OCI-LY7 (cell line): ENCODE measurements at regions not wholly inside any gene's neighbourhood (a gene's known extent, or its start where the extent isn't known, plus 50 kb on each side); places are given as distances from the start of the nearest gene placed in this dataset.

ENCODE experiments used
- BruUV-seq: library from RNA; stranded (reverse); fragments of 400-500 nt; replicated peaks from 2 replicates; lab custom pipeline; 2021; lab: Mats Ljungman, UMichigan
- CTCF ChIA-PET: fragments of 300-600 bp; sonication (Branson Sonifier 250); formaldehyde crosslinking; loops from one replicate; lab custom pipeline; 2022; ENCODE audit warnings: antibody characterized with exemption; ENCODE audit not compliant: unreplicated experiment; lab: Charles Lee
- POLR2A ChIA-PET: fragments of 300-600 bp; sonication (Branson Sonifier 250); formaldehyde crosslinking; loops from one replicate; lab custom pipeline; 2022; ENCODE audit warnings: antibody characterized with exemption; lab: Charles Lee
- DNase-seq: peaks from one replicate; pipeline ENCODE4 v3.0.0-alpha.2; 2015; ENCODE audit warnings: low spot score
- H2AFZ ChIP-seq: fragments of 200-600 bp; sonication (generic), shearing (Covaris generic); 2 replicates; pipeline ENCODE4 v1.6.1; 2014; ENCODE audit warnings: mild to moderate bottlenecking, antibody characterized with exemption, low read length, moderate library complexity
- H3K27ac ChIP-seq: fragments of 200-600 bp; sonication (generic); 2 replicates; pipeline ENCODE4 v1.5.1; 2014; ENCODE audit warnings: mixed run types, low read depth, mild to moderate bottlenecking, moderate library complexity, low read length, inconsistent platforms; ENCODE audit not compliant: poor library complexity, severe bottlenecking
- H3K36me3 ChIP-seq: fragments of 200-600 bp; sonication (generic); 2 replicates; pipeline ENCODE4 v1.6.1; 2014; ENCODE audit warnings: mild to moderate bottlenecking, antibody characterized with exemption, low read length, moderate library complexity, mixed read lengths; ENCODE audit not compliant: insufficient read depth
- H3K4me1 ChIP-seq: fragments of 200-600 bp; sonication (generic); 2 replicates; pipeline ENCODE4 v1.5.1; 2014; ENCODE audit warnings: mild to moderate bottlenecking, low read length; ENCODE audit not compliant: insufficient read depth, poor library complexity, severe bottlenecking
- H3K4me2 ChIP-seq: fragments of 200-600 bp; sonication (generic); 2 replicates; pipeline ENCODE4 v1.6.1; 2014; ENCODE audit warnings: mild to moderate bottlenecking, low read length
- H3K4me3 ChIP-seq: fragments of 200-600 bp; sonication (generic); 2 replicates; pipeline ENCODE4 v1.5.1; 2014; ENCODE audit warnings: mild to moderate bottlenecking, low read depth, low read length; ENCODE audit not compliant: poor library complexity, severe bottlenecking
- H3K79me2 ChIP-seq: fragments of 200-600 bp; sonication (generic); 2 replicates; pipeline ENCODE4 v1.6.1; 2016; ENCODE audit warnings: low read depth, mild to moderate bottlenecking, low read length, moderate library complexity, mixed read lengths; ENCODE audit not compliant: insufficient read depth
- H3K9me2 ChIP-seq: fragments of 200-600 bp; sonication (generic); 2 replicates; pipeline ENCODE4 v1.6.1; 2016; ENCODE audit warnings: mild to moderate bottlenecking, low read length, mixed read lengths; ENCODE audit not compliant: insufficient read depth
- H3K9me3 ChIP-seq: fragments of 200-600 bp; sonication (generic); 2 replicates; pipeline ENCODE4 v1.6.1; 2014; ENCODE audit warnings: mild to moderate bottlenecking, mixed run types, low read length, mixed read lengths
- H4K20me1 ChIP-seq: fragments of 200-600 bp; sonication (generic); 2 replicates; pipeline ENCODE4 v1.6.1; 2014; ENCODE audit warnings: mild to moderate bottlenecking, antibody characterized with exemption, low read length, moderate library complexity, mixed read lengths; ENCODE audit not compliant: insufficient read depth
- EZH2phosphoT487 ChIP-seq: fragments of 200-600 bp; sonication (generic); IDR thresholded peaks from 2 replicates; pipeline ENCODE4 v1.6.1; 2018; ENCODE audit warnings: low read depth, borderline replicate concordance, mild to moderate bottlenecking, mixed run types, antibody characterized with exemption, low read length, moderate library complexity, mixed read lengths
- intact Hi-C: fragments of 100-400 bp; cut with micrococcal nuclease; formaldehyde crosslinking; loops from one replicate; pipeline ENCODE4 v1.10.0; 2022; ENCODE audit not compliant: unreplicated experiment
- TF ChIP-seq, protein P1 (sequence below): fragments of 200-600 bp; sonication (generic); conservative IDR thresholded peaks from 2 replicates; pipeline ENCODE4 v1.5.1; 2014; ENCODE audit warnings: mild to moderate bottlenecking, antibody characterized with exemption, low read length, moderate library complexity, mixed read lengths

DNA sequence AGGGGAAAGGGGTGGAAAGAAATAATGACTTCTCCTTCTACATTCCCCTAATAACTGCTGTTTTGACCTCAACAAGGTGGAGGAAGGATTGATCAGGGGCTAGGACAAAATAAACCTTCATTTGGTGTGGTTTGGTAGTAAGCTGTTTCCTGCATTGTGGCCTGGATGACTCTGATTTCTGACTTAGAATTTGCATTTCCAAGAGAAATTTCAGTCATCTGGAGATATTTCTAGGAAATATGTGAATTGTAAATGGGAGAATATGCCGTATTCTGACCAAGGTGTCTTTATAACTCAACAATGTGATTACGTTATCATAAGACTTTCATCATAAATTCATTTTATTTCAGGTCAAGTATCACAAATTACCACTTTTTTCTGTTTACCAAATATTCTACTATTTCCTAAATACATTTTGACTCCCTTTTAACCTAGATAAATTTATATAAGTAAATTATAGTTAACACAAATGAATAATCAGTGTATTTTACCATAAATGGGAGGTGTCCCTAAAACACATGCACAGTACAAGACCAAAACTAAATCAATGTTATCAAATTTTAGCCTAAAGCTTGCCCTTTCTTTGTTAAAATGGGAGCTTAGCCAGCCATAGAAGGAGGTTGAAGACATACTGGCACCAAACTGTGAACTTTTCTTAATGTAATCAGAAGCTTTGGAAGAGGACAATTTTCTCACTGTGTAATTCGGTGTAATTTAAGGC is 828.8 kb downstream of the TMTC2 start:
- no peak overlapping the region for H2AFZ ChIP-seq
- H4K20me1 ChIP-seq: no peaks in the 10 kb centered on the region
- CTCF ChIA-PET: no interaction called here
- H3K4me3 ChIP-seq: no peak overlapping the region
- no TSS peak for BruUV-seq
- POLR2A ChIA-PET: no interaction called here
- H3K36me3 ChIP-seq: no peaks in the 10 kb centered on the region
- H3K9me2 ChIP-seq: no peaks in the 10 kb centered on the region
- H3K4me1 ChIP-seq: no peaks in the 10 kb centered on the region
- no peak overlapping the region for H3K27ac ChIP-seq
- DNase-seq: no peak
- no peak overlapping the region for H3K4me2 ChIP-seq
- H3K9me3 ChIP-seq: no peaks in the 10 kb centered on the region
- intact Hi-C loops: no loop called here
- no peaks in the 10 kb centered on the region for H3K79me2 ChIP-seq
- TF ChIP-seq, protein P1, sequence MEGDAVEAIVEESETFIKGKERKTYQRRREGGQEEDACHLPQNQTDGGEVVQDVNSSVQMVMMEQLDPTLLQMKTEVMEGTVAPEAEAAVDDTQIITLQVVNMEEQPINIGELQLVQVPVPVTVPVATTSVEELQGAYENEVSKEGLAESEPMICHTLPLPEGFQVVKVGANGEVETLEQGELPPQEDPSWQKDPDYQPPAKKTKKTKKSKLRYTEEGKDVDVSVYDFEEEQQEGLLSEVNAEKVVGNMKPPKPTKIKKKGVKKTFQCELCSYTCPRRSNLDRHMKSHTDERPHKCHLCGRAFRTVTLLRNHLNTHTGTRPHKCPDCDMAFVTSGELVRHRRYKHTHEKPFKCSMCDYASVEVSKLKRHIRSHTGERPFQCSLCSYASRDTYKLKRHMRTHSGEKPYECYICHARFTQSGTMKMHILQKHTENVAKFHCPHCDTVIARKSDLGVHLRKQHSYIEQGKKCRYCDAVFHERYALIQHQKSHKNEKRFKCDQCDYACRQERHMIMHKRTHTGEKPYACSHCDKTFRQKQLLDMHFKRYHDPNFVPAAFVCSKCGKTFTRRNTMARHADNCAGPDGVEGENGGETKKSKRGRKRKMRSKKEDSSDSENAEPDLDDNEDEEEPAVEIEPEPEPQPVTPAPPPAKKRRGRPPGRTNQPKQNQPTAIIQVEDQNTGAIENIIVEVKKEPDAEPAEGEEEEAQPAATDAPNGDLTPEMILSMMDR: no peak
- no peak for TF ChIP-seq EZH2phosphoT487

DNA sequence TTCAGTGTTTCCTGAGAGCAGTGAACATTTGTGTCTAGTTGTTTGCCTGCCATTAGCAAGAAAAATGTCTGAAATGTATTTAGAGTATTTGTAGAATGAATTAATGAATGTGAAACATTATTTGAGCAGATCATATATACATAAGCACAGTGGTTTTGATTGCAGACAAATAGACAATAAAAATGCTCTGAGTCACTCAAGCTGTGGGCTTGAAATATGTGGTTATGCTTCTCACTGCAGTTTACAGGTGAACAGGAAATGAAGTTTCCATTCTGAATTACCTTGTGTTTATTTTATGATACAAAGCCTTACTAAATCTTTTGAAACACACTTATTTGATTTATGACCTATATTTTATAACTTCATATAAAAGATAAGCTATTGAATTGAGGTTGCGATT is 827.7 kb downstream of the TMTC2 start:
- CTCF ChIA-PET: no interaction called here
- no peak for TF ChIP-seq EZH2phosphoT487
- TF ChIP-seq, protein P1: no peak
- H3K79me2 ChIP-seq: no peaks in the 10 kb centered on the region
- DNase-seq: no peak
- no peak overlapping the region for H3K27ac ChIP-seq
- no peak overlapping the region for H3K4me2 ChIP-seq
- no peaks in the 10 kb centered on the region for H3K9me2 ChIP-seq
- H2AFZ ChIP-seq: no peak overlapping the region; the same call in 1 of the 2 replicates
- H3K36me3 ChIP-seq: no peaks in the 10 kb centered on the region
- POLR2A ChIA-PET: interaction anchor here (0.6 kb wide), 2 partner anchors 522 to 1068 kb away, joined by 3 to 5 read pairs; no protein-coding TSS in a partner anchor
- intact Hi-C loops: no loop called here
- H3K4me3 ChIP-seq: no peak overlapping the region
- H4K20me1 ChIP-seq: no peaks in the 10 kb centered on the region
- no peaks in the 10 kb centered on the region for H3K9me3 ChIP-seq
- H3K4me1 ChIP-seq: no peaks in the 10 kb centered on the region
- BruUV-seq: no TSS peak

DNA sequence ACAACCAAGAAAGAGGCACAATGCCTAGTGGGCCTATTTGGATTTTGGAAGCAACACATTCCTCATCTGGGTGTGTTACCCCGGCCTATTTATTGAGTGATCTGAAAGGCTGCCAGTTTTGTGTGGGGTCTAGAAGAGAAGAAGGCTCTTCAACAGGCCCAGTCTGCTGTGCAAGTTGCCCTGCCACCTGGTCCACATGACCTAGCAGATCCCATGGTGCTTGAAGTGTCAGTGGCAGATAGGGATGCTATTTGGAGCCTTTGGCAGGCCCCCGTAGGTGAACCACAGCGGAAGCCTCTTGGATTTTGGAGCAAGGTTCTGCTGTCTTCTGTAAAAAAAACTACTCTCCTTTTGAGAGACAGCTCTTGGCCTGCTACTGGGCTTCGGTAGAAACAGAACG is 820.1 kb downstream of the TMTC2 start:
- ChIA-PET POLR2A (interaction anchor here (0.7 kb wide), 2 partner anchors 10 to 300 kb away, joined by 3 to 4 read pairs; no protein-coding TSS in a partner anchor), CTCF (no interaction called here)

More for the DNA sequence above, 820.1 kb downstream of the TMTC2 start:
- Histone ChIP-seq H4K20me1 (no peaks in the 10 kb centered on the region), H3K4me2 (no peak overlapping the region), H3K36me3 (no peaks in the 10 kb centered on the region), H3K4me1 (no peaks in the 10 kb centered on the region), H3K9me2 (no peaks in the 10 kb centered on the region), H3K27ac (no peak overlapping the region), H3K79me2 (no peaks in the 10 kb centered on the region), H3K9me3 (no peaks in the 10 kb centered on the region), H2AFZ (no peak overlapping the region), H3K4me3 (no peak overlapping the region)
- no peak for DNase-seq
- intact Hi-C loops: no loop called here
- TF ChIP-seq, protein P1: no peak
- no peak for TF ChIP-seq EZH2phosphoT487
- BruUV-seq: no TSS peak
